H1 (cell line): ENCODE measurements at regions not wholly inside any gene's neighbourhood (a gene's known extent, or its start where the extent isn't known, plus 50 kb on each side); places are given as distances from the start of the nearest gene placed in this dataset.

Source experiments
- CTCF ChIA-PET: fragments of 300-600 bp; sonication (Branson Sonifier 250); formaldehyde crosslinking; loops from one replicate; lab custom pipeline; 2021; ENCODE audit not compliant: partially characterized antibody; lab: Charles Lee
- POLR2A ChIA-PET: fragments of 300-600 bp; sonication (Branson Sonifier 250); formaldehyde crosslinking; loops from one replicate; lab custom pipeline; 2021; ENCODE audit warnings: inconsistent platforms; ENCODE audit not compliant: partially characterized antibody; lab: Charles Lee
- DNase-seq, 2 experiments: peaks; one replicate each; pipeline versions ENCODE4 v3.0.0 to v3.0.0-alpha.2; 2010 to 2022; ENCODE audit warnings: low spot score in 2 of 2, low read depth in 1 of 2, mixed read lengths in 1 of 2
- FAIRE-seq: peaks from 2 replicates; lab custom pipeline; 2011; peaks lifted over from hg19 to GRCh38; lab: Jason Lieb, UNC
- H2AFZ ChIP-seq: 2 replicates; pipeline ENCODE4 v1.8.1; 2012; ENCODE audit warnings: low read length, inconsistent platforms
- H2AK5ac ChIP-seq: 2 replicates; pipeline ENCODE4 v1.6.1; 2013; ENCODE audit warnings: low read depth, low read length
- H2BK120ac ChIP-seq: replicated peaks from 2 replicates; pipeline ENCODE3; 2013; ENCODE audit warnings: low read depth, low read length, inconsistent platforms
- H2BK12ac ChIP-seq: 2 replicates; pipeline ENCODE4 v1.6.1; 2013; ENCODE audit warnings: low read depth, low read length
- H2BK15ac ChIP-seq: 2 replicates; pipeline ENCODE4 v1.6.1; 2013; ENCODE audit warnings: low read length
- H2BK20ac ChIP-seq: 2 replicates; pipeline ENCODE4 v1.6.1; 2013; ENCODE audit warnings: low read length
- H2BK5ac ChIP-seq: 2 replicates; pipeline ENCODE4 v1.6.1; 2013; ENCODE audit warnings: low read depth, low read length
- H3K14ac ChIP-seq: 2 replicates; pipeline ENCODE4 v1.6.1; 2013; ENCODE audit warnings: inconsistent platforms; ENCODE audit not compliant: insufficient read length
- H3K18ac ChIP-seq: 2 replicates; pipeline ENCODE4 v1.6.1; 2013; ENCODE audit warnings: low read length; ENCODE audit errors: extremely low read depth
- H3K23ac ChIP-seq: 2 replicates; pipeline ENCODE4 v1.6.1; 2013; ENCODE audit warnings: inconsistent platforms; ENCODE audit not compliant: insufficient read length
- H3K23me2 ChIP-seq: 2 replicates; pipeline ENCODE4 v1.6.1; 2013; ENCODE audit warnings: low read depth, low read length
- H3K27ac ChIP-seq: 2 replicates; pipeline ENCODE4 v1.6.1; 2011; ENCODE audit warnings: low read depth, low read length, inconsistent platforms
- H3K27me3 ChIP-seq, 4 experiments: replicated peaks in 1 of 4; 1 replicate in 1 of 4; 2 replicates in 3 of 4; pipeline versions ENCODE4 v1.6.1 to v1.8.1; 2011 to 2013; ENCODE audit warnings: low read length in 3 of 4, mild to moderate bottlenecking in 3 of 4, inconsistent platforms in 2 of 4, mixed read lengths in 2 of 4, moderate library complexity in 1 of 4; ENCODE audit not compliant: control insufficient read depth in 3 of 4, insufficient read depth in 3 of 4; ENCODE audit errors: extremely low read depth in 1 of 4
- H3K36me3 ChIP-seq, 4 experiments: 2 replicates each; pipeline versions ENCODE4 v1.6.1 to v1.8.1; 2011 to 2013; ENCODE audit warnings: mild to moderate bottlenecking in 4 of 4, low read length in 3 of 4, moderate library complexity in 2 of 4, control low read depth in 1 of 4, inconsistent platforms in 1 of 4; ENCODE audit not compliant: insufficient read depth in 4 of 4, control insufficient read depth in 2 of 4
- H3K4ac ChIP-seq: replicated peaks from 2 replicates; pipeline ENCODE3; 2013; ENCODE audit warnings: low read length, low read depth, mixed read lengths, inconsistent platforms; ENCODE audit not compliant: insufficient read length
- H3K4me1 ChIP-seq, 4 experiments: replicated peaks in 1 of 4; 1 replicate in 1 of 4; 2 replicates in 3 of 4; pipeline versions ENCODE4 v1.6.1 to v1.8.1; 2011 to 2013; ENCODE audit warnings: low read length in 3 of 4, inconsistent platforms in 2 of 4, mixed read lengths in 1 of 4; ENCODE audit not compliant: insufficient read depth in 4 of 4, control insufficient read depth in 3 of 4
- H3K4me2 ChIP-seq, 2 experiments: 2 replicates each; pipeline versions ENCODE4 v1.6.1 to v1.8.1; 2011 to 2013; ENCODE audit warnings: low read depth in 2 of 2, low read length in 2 of 2, control low read depth in 1 of 2, inconsistent platforms in 1 of 2, mild to moderate bottlenecking in 1 of 2; ENCODE audit not compliant: insufficient read depth in 1 of 2
- H3K4me3 ChIP-seq, 4 experiments: fragments of 200-600, 300-600 bp in 1 of 4; sonication (generic), shearing (Covaris generic), sonication (Bioruptor Twin) in 1 of 4; 2 replicates each; pipeline versions ENCODE4 v1.5.1 to v1.8.1; 2011 to 2016; ENCODE audit warnings: low read length in 4 of 4, low read depth in 3 of 4, control low read depth in 2 of 4, inconsistent platforms in 2 of 4, mild to moderate bottlenecking in 2 of 4, mixed read lengths in 1 of 4, moderate library complexity in 1 of 4; ENCODE audit not compliant: insufficient read depth in 2 of 4; ENCODE audit errors: extremely low read depth in 1 of 4
- H3K56ac ChIP-seq: replicated peaks from 2 replicates; pipeline ENCODE3; 2013; ENCODE audit warnings: low read depth, mild to moderate bottlenecking, mixed read lengths, low read length, inconsistent platforms; ENCODE audit not compliant: insufficient read length
- H3K79me1 ChIP-seq: 2 replicates; pipeline ENCODE4 v1.6.1; 2013; ENCODE audit warnings: low read depth, low read length, control low read depth
- H3K79me2 ChIP-seq, 2 experiments: 2 replicates each; pipeline versions ENCODE4 v1.6.1 to v1.8.1; 2012 to 2013; ENCODE audit warnings: low read length in 2 of 2, mild to moderate bottlenecking in 2 of 2, inconsistent platforms in 1 of 2; ENCODE audit not compliant: insufficient read depth in 2 of 2, control insufficient read depth in 1 of 2
- H3K9ac ChIP-seq, 4 experiments: replicated peaks in 1 of 4; 1 replicate in 1 of 4; 2 replicates in 3 of 4; pipeline versions ENCODE4 v1.6.1 to v1.8.1; 2011 to 2013; ENCODE audit warnings: low read depth in 3 of 4, low read length in 3 of 4, control low read depth in 2 of 4, mild to moderate bottlenecking in 2 of 4, moderate library complexity in 2 of 4, inconsistent platforms in 1 of 4; ENCODE audit errors: extremely low read depth in 1 of 4
- H3K9me3 ChIP-seq, 2 experiments: 2 replicates each; pipeline versions ENCODE4 v1.6.1 to v1.8.1; 2012 to 2013; ENCODE audit warnings: mild to moderate bottlenecking in 2 of 2, moderate library complexity in 2 of 2, control low read depth in 1 of 2, inconsistent platforms in 1 of 2, low read depth in 1 of 2, low read length in 1 of 2, mixed read lengths in 1 of 2; ENCODE audit not compliant: insufficient read depth in 2 of 2
- H4K20me1 ChIP-seq, 2 experiments: replicated peaks in 1 of 2; 2 replicates each; pipeline versions ENCODE3 to v1.8.1; 2011 to 2013; ENCODE audit warnings: inconsistent platforms in 2 of 2, low read length in 2 of 2, mild to moderate bottlenecking in 1 of 2; ENCODE audit not compliant: insufficient read depth in 2 of 2, control insufficient read depth in 1 of 2
- H4K5ac ChIP-seq: 2 replicates; pipeline ENCODE4 v1.6.1; 2013; ENCODE audit warnings: low read length, low read depth, mixed read lengths, inconsistent platforms; ENCODE audit not compliant: insufficient read length
- H4K8ac ChIP-seq: 2 replicates; pipeline ENCODE4 v1.8.0; 2013; ENCODE audit warnings: mild to moderate bottlenecking, moderate library complexity, low read length, inconsistent platforms; ENCODE audit not compliant: insufficient read depth; ENCODE audit errors: extremely low read depth
- H4K91ac ChIP-seq: replicated peaks from 2 replicates; pipeline ENCODE3; 2013; ENCODE audit warnings: low read length, mixed read lengths, inconsistent platforms; ENCODE audit not compliant: insufficient read length
- BACH1 ChIP-seq: IDR thresholded peaks from 2 replicates; pipeline ENCODE4 v1.6.1; 2012; ENCODE audit warnings: low read length, improper control_type of control experiment
- EP300 ChIP-seq, 2 experiments: IDR thresholded peaks; 1 replicate in 1 of 2; 2 replicates in 1 of 2; pipeline ENCODE4 v1.6.1; 2011 to 2012; ENCODE audit warnings: low read depth in 2 of 2, low read length in 2 of 2, mild to moderate bottlenecking in 2 of 2, borderline replicate concordance in 1 of 2, inconsistent platforms in 1 of 2, moderate library complexity in 1 of 2
- JUND ChIP-seq: IDR thresholded peaks from 2 replicates; pipeline ENCODE4 v1.6.1; 2011; ENCODE audit warnings: mild to moderate bottlenecking, improper control_type of control experiment, low read length
- KDM5A ChIP-seq: fragments of 200-600 bp; IDR thresholded peaks from 2 replicates; pipeline ENCODE4 v1.7.1; 2012; ENCODE audit warnings: mild to moderate bottlenecking, low read length, inconsistent platforms, mixed read lengths
- SP2 ChIP-seq: IDR thresholded peaks from 2 replicates; pipeline ENCODE4 v1.6.1; 2012; ENCODE audit warnings: mild to moderate bottlenecking, low read length, inconsistent platforms
- WGBS, 2 experiments: shearing (Covaris generic) in 1 of 2; methylation state at CpG; one replicate each; pipeline versions ENCODE4 v1.1.6 to v1.1.7; 2013 to 2015; ENCODE audit warnings: low lambda C conversion rate in 2 of 2, mixed read lengths in 2 of 2, inconsistent platforms in 1 of 2, low coverage in 1 of 2, missing lambda C conversion rate in 1 of 2; ENCODE audit not compliant: insufficient replicate concordance in 2 of 2, insufficient coverage in 1 of 2, insufficient read length in 1 of 2; ENCODE audit errors: extremely low coverage in 1 of 2, missing lambda C conversion rate in 1 of 2; 5-methylcytosine and 5-hydroxymethylcytosine counted together
- TF ChIP-seq, protein P1 (sequence below): IDR thresholded peaks from 2 replicates; pipeline ENCODE4 v1.6.1; 2011; ENCODE audit warnings: low read length, improper control_type of control experiment

DNA sequence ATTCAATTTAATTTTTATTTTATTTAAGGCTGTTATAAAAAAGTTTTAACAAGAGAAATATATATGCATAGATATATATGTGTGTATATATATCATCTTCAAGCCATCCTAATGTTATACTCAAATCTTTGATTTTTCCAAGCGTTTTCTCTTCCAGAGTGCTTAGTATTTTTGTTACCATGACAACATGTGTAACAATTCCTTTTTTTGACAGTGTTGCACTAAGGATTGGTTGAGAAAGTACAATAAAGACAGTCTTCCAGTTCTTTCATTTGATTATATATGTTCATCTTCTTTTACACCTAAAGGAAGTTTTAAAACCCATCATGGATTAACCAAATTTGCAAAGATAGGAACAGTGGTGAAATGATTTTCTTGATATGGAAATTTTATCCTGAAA lies 171.7 kb downstream of the KLF6 start:
- no peak for FAIRE-seq
- Histone ChIP-seq H3K79me1 (no peaks in the 10 kb centered on the region), H3K18ac (no peak overlapping the region), H2BK20ac (no peak overlapping the region), H3K9me3 (peaks cover 17 to 28% of the 10 kb centered on the region in 2 experiments; a peak in 3 of 4 replicates), H3K23me2 (no peaks in the 10 kb centered on the region), H3K27me3 (no peaks in the 10 kb centered on the region; a peak in 1 of 7 replicates), H3K36me3 (peaks cover 0 to 2% (median 0%) of the 10 kb centered on the region in 4 experiments; a peak in 1 of 8 replicates), H3K4me3 (no peak overlapping the region), H3K56ac (no peak overlapping the region), H3K4ac (no peak overlapping the region), H4K20me1 (no peaks in the 10 kb centered on the region), H3K4me2 (no peak overlapping the region), H2AFZ (no peak overlapping the region), H4K5ac (no peak overlapping the region), H2BK5ac (no peak overlapping the region), H2BK15ac (no peak overlapping the region), H3K14ac (no peak overlapping the region), H2BK12ac (no peak overlapping the region), H3K9ac (no peak overlapping the region), H4K91ac (no peak overlapping the region), H3K79me2 (no peaks in the 10 kb centered on the region), H3K27ac (no peak overlapping the region), H2BK120ac (no peak overlapping the region), H4K8ac (no peak overlapping the region), H2AK5ac (no peak overlapping the region), H3K23ac (no peak overlapping the region), H3K4me1 (no peaks in the 10 kb centered on the region)
- DNase-seq = no peak
- ChIA-PET POLR2A (no interaction called here), CTCF (interaction anchor here (0.6 to 1.4 kb wide), 2 partner anchors 25 to 77 kb away, joined by 3 read pairs; no protein-coding TSS in a partner anchor)
- 90% methylated on average over 1 of the region's 1 CpG; no CpG with 5 or more reads in 1 of the 2 experiments for WGBS, 2 experiments
- TF ChIP-seq JUND = no peak
- no peak for TF ChIP-seq EP300 (IDR thresholded peaks at IDR 0.05; ENCODE audit: borderline replicate concordance in 1 of 2, low read depth in 2 of 2, low read length in 2 of 2)
- TF ChIP-seq KDM5A = no peak
- TF ChIP-seq, protein P1, sequence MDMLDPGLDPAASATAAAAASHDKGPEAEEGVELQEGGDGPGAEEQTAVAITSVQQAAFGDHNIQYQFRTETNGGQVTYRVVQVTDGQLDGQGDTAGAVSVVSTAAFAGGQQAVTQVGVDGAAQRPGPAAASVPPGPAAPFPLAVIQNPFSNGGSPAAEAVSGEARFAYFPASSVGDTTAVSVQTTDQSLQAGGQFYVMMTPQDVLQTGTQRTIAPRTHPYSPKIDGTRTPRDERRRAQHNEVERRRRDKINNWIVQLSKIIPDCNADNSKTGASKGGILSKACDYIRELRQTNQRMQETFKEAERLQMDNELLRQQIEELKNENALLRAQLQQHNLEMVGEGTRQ = no peak
- TF ChIP-seq SP2 = no peak
- TF ChIP-seq BACH1 = no peak
